ENCODE measurements at regions not wholly inside any gene's neighbourhood (a gene's known extent, or its start where the extent isn't known, plus 50 kb on each side); places are given as distances from the start of the nearest gene placed in this dataset.

GRCh38 chr3:111333642-111334041 is 208.4 kb upstream of the CD96 start:
- TF ChIP-seq CTCF (conservative IDR thresholded peaks at IDR 0.05; ENCODE audit: low read length): no peak
- TF ChIP-seq EZH2phosphoT487 (IDR thresholded peaks at IDR 0.05; ENCODE audit: borderline replicate concordance): no peak

Measured in Loucy (cell line).